HCT116 (cell line): ENCODE measurements at regions not wholly inside any gene's neighbourhood (a gene's known extent, or its start where the extent isn't known, plus 50 kb on each side); places are given as distances from the start of the nearest gene placed in this dataset.

Experiments
- EGR1 ChIP-seq: IDR thresholded peaks from 2 replicates; pipeline ENCODE4 v1.6.1; 2012; ENCODE audit warnings: low read depth
- EZH2 ChIP-seq: fragments of 200-600 bp; sonication (generic); IDR thresholded peaks from 2 replicates; pipeline ENCODE4 v1.6.1; 2017; ENCODE audit warnings: antibody characterized with exemption, mixed run types
- FOSL1 ChIP-seq: IDR thresholded peaks from 2 replicates; pipeline ENCODE4 v1.6.1; 2012; ENCODE audit warnings: low read depth
- JUND ChIP-seq: IDR thresholded peaks from 2 replicates; pipeline ENCODE4 v1.6.1; 2012
- POLR2A ChIP-seq: IDR thresholded peaks from 2 replicates; pipeline ENCODE4 v1.7.0; 2011; ENCODE audit warnings: borderline replicate concordance; ENCODE audit not compliant: insufficient read depth, insufficient read length; ENCODE audit errors: extremely low read depth
- POLR2AphosphoS5 ChIP-seq: IDR thresholded peaks from 2 replicates; pipeline ENCODE4 v1.6.1; 2011; ENCODE audit warnings: mild to moderate bottlenecking, low read depth, low read length, moderate library complexity
- SP1 ChIP-seq: IDR thresholded peaks from 2 replicates; pipeline ENCODE4 v1.6.1; 2012; ENCODE audit warnings: low read depth
- SRF ChIP-seq: IDR thresholded peaks from 2 replicates; pipeline ENCODE4 v1.6.1; 2012; ENCODE audit warnings: low read depth
- TCF7L2 ChIP-seq: IDR thresholded peaks from 2 replicates; pipeline ENCODE4 v1.7.0; 2011; ENCODE audit warnings: borderline replicate concordance, inconsistent platforms; ENCODE audit not compliant: insufficient read depth, insufficient read length; ENCODE audit errors: extremely low read depth
- YY1 ChIP-seq: IDR thresholded peaks from 2 replicates; pipeline ENCODE4 v1.6.1; 2011; ENCODE audit warnings: low read length, low read depth, moderate library complexity, mild to moderate bottlenecking; ENCODE audit not compliant: insufficient replicate concordance; ENCODE audit errors: extremely low read depth
- TF ChIP-seq, protein P1 (sequence below), 3 experiments: fragments of 200-600 bp in 1 of 3; sonication (generic) in 1 of 3; IDR thresholded peaks in 2 of 3; conservative IDR thresholded peaks in 1 of 3; 2 replicates each; pipeline ENCODE4 v1.5.1; 2012 to 2017; ENCODE audit warnings: low read depth in 2 of 3, low read length in 2 of 3, antibody characterized with exemption in 1 of 3, borderline replicate concordance in 1 of 3, control low read depth in 1 of 3, mild to moderate bottlenecking in 1 of 3, mixed read lengths in 1 of 3, mixed run types in 1 of 3, moderate library complexity in 1 of 3; ENCODE audit not compliant: insufficient read depth in 1 of 3
- TF ChIP-seq, protein P2 (sequence below): IDR thresholded peaks from 2 replicates; pipeline ENCODE4 v1.6.1; 2012
- TF ChIP-seq, protein P3 (sequence below): IDR thresholded peaks from 2 replicates; pipeline ENCODE4 v1.6.1; 2012

DNA sequence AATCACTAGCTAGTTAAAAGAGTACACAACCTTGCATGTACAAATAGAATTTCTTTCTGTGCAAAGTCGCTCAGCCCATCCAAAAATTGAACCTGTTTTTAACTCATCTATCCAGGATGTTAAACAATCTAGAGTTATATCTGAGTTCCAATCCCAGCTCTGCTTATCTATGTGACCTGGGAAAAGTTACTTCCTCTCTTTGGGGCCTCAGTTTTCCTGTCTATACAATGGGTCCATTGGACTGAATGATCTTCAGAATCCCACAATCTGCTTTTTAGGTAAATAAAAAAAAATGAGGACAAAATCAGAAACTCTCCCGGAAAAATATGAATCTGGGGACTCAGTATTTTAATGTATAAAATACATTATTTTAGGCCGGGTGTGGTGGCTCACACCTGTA, 389.5 kb upstream of the PROX1 start:
- TF ChIP-seq, protein P1, sequence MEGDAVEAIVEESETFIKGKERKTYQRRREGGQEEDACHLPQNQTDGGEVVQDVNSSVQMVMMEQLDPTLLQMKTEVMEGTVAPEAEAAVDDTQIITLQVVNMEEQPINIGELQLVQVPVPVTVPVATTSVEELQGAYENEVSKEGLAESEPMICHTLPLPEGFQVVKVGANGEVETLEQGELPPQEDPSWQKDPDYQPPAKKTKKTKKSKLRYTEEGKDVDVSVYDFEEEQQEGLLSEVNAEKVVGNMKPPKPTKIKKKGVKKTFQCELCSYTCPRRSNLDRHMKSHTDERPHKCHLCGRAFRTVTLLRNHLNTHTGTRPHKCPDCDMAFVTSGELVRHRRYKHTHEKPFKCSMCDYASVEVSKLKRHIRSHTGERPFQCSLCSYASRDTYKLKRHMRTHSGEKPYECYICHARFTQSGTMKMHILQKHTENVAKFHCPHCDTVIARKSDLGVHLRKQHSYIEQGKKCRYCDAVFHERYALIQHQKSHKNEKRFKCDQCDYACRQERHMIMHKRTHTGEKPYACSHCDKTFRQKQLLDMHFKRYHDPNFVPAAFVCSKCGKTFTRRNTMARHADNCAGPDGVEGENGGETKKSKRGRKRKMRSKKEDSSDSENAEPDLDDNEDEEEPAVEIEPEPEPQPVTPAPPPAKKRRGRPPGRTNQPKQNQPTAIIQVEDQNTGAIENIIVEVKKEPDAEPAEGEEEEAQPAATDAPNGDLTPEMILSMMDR (IDR thresholded peaks at IDR 0.05 in 2 of 3, conservative IDR thresholded peaks at IDR 0.05 in 1 of 3; ENCODE audit: borderline replicate concordance in 1 of 3, insufficient read depth in 1 of 3, low read depth in 2 of 3, low read length in 2 of 3), result no peak
- TF ChIP-seq POLR2A, result no peak
- TF ChIP-seq YY1, result no peak
- no peak for TF ChIP-seq SP1
- no peak for TF ChIP-seq EZH2
- TF ChIP-seq TCF7L2, result no peak
- TF ChIP-seq POLR2AphosphoS5, result no peak
- no peak for TF ChIP-seq EGR1
- TF ChIP-seq FOSL1, result no peak
- no peak for TF ChIP-seq SRF
- TF ChIP-seq, protein P2, sequence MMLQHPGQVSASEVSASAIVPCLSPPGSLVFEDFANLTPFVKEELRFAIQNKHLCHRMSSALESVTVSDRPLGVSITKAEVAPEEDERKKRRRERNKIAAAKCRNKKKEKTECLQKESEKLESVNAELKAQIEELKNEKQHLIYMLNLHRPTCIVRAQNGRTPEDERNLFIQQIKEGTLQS, result no peak
- TF ChIP-seq JUND, result no peak
- TF ChIP-seq, protein P3, sequence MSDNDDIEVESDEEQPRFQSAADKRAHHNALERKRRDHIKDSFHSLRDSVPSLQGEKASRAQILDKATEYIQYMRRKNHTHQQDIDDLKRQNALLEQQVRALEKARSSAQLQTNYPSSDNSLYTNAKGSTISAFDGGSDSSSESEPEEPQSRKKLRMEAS, result no peak
